ENCODE measurements at regions not wholly inside any gene's neighbourhood (a gene's known extent, or its start where the extent isn't known, plus 50 kb on each side); places are given as distances from the start of the nearest gene placed in this dataset.

DNA sequence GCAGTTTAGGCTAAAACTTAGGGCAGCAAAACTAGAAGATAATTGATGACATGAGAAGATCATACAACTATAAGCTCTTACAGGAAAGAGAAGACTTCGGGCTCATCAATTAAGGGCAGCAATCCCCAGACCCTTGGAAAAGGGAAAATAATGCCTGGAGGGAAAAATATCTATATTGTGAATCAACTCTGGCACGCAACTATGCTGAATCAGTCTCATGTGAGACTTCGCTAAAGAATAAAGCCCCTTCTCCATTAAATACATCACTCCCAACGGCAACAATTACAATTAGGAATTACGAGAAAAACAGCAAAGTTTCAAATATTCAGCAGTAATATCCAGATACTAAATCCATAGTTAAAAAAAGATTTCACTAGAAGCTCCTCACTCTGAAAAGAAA lies 2016.8 kb upstream of the IGFBP7 start:
- Histone ChIP-seq H3K36me3 (ENCODE audit: insufficient read depth, low read length) (no peaks in the 10 kb centered on the region), H3K27me3 (ENCODE audit: insufficient read depth, low read length) (no peaks in the 10 kb centered on the region), H4K20me1 (ENCODE audit: insufficient read depth, low read length) (no peaks in the 10 kb centered on the region), H2AFZ (ENCODE audit: low read depth, low read length) (no peak overlapping the region), H3K4me1 (ENCODE audit: insufficient read depth, low read length) (no peaks in the 10 kb centered on the region), H3K9ac (ENCODE audit: low read length) (no peak overlapping the region), H3K4me2 (ENCODE audit: low read length) (no peak overlapping the region), H3K27ac (ENCODE audit: low read depth, low read length) (no peak overlapping the region), H3K9me3 (ENCODE audit: insufficient read depth, low read depth, low read length) (no peaks in the 10 kb centered on the region), H3K79me2 (ENCODE audit: insufficient read depth, low read length) (no peaks in the 10 kb centered on the region), H3K4me3 (ENCODE audit: insufficient read depth, low read depth, low read length) (no peak overlapping the region)
- TF ChIP-seq EZH2 (IDR thresholded peaks at IDR 0.05; ENCODE audit: insufficient read depth, low read length), result no peak
- TF ChIP-seq, protein P1, sequence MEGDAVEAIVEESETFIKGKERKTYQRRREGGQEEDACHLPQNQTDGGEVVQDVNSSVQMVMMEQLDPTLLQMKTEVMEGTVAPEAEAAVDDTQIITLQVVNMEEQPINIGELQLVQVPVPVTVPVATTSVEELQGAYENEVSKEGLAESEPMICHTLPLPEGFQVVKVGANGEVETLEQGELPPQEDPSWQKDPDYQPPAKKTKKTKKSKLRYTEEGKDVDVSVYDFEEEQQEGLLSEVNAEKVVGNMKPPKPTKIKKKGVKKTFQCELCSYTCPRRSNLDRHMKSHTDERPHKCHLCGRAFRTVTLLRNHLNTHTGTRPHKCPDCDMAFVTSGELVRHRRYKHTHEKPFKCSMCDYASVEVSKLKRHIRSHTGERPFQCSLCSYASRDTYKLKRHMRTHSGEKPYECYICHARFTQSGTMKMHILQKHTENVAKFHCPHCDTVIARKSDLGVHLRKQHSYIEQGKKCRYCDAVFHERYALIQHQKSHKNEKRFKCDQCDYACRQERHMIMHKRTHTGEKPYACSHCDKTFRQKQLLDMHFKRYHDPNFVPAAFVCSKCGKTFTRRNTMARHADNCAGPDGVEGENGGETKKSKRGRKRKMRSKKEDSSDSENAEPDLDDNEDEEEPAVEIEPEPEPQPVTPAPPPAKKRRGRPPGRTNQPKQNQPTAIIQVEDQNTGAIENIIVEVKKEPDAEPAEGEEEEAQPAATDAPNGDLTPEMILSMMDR (IDR thresholded peaks at IDR 0.05; ENCODE audit: insufficient read depth, low read depth, low read length), result no peak
- Mint-ChIP-seq H3K4me1 (ENCODE audit: low read depth, unreplicated experiment) (peaks cover 1% of the 10 kb centered on the region), H3K9me3 (ENCODE audit: unreplicated experiment) (no peaks in the 10 kb centered on the region), H3K27me3 (ENCODE audit: low read depth, unreplicated experiment) (no peaks in the 10 kb centered on the region), H3K36me3 (ENCODE audit: low read depth, unreplicated experiment) (no peaks in the 10 kb centered on the region), H3K4me3 (ENCODE audit: unreplicated experiment) (no peak overlapping the region), H3K27ac (ENCODE audit: unreplicated experiment) (no peak overlapping the region)
- no peak for DNase-seq (ENCODE audit: low read depth)
- FAIRE-seq, result no peak

DNA sequence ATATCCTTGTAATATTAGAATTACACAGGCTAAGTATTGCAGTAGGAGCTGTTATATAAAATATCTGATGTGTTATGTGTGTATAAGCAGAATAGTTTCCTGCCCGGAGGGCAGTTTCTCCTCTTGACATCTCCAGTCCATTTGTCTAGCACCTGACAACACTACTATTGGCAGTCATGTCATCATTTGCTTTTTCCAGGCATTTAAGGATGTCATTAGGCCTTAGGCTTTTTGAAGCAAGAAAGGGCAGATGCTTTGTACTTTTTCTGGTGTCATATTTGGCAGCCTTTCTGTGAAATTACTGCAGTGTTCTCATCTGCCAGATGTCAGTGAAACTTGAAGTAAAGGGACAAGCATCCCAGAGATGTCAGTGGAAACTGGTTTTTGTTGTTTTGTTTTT lies 2017.6 kb upstream of the IGFBP7 start:
- Histone ChIP-seq H2AFZ (ENCODE audit: low read depth, low read length) (no peak overlapping the region), H3K36me3 (ENCODE audit: insufficient read depth, low read length) (no peaks in the 10 kb centered on the region), H3K4me1 (ENCODE audit: insufficient read depth, low read length) (no peaks in the 10 kb centered on the region), H3K27ac (ENCODE audit: low read depth, low read length) (no peak overlapping the region), H4K20me1 (ENCODE audit: insufficient read depth, low read length) (no peaks in the 10 kb centered on the region), H3K27me3 (ENCODE audit: insufficient read depth, low read length) (no peaks in the 10 kb centered on the region), H3K9me3 (ENCODE audit: insufficient read depth, low read depth, low read length) (no peaks in the 10 kb centered on the region), H3K4me3 (ENCODE audit: insufficient read depth, low read depth, low read length) (no peak overlapping the region), H3K4me2 (ENCODE audit: low read length) (no peak overlapping the region), H3K79me2 (ENCODE audit: insufficient read depth, low read length) (no peaks in the 10 kb centered on the region), H3K9ac (ENCODE audit: low read length) (no peak overlapping the region)
- Mint-ChIP-seq H3K9me3 (ENCODE audit: unreplicated experiment) (no peaks in the 10 kb centered on the region), H3K4me1 (ENCODE audit: low read depth, unreplicated experiment) (peaks cover 1% of the 10 kb centered on the region), H3K27me3 (ENCODE audit: low read depth, unreplicated experiment) (no peaks in the 10 kb centered on the region), H3K27ac (ENCODE audit: unreplicated experiment) (no peak overlapping the region), H3K4me3 (ENCODE audit: unreplicated experiment) (no peak overlapping the region), H3K36me3 (ENCODE audit: low read depth, unreplicated experiment) (no peaks in the 10 kb centered on the region)
- TF ChIP-seq, protein P1 (IDR thresholded peaks at IDR 0.05; ENCODE audit: insufficient read depth, low read depth, low read length), result no peak
- no peak for TF ChIP-seq EZH2 (IDR thresholded peaks at IDR 0.05; ENCODE audit: insufficient read depth, low read length)
- no peak for FAIRE-seq
- DNase-seq (ENCODE audit: low read depth), result no peak

DNA sequence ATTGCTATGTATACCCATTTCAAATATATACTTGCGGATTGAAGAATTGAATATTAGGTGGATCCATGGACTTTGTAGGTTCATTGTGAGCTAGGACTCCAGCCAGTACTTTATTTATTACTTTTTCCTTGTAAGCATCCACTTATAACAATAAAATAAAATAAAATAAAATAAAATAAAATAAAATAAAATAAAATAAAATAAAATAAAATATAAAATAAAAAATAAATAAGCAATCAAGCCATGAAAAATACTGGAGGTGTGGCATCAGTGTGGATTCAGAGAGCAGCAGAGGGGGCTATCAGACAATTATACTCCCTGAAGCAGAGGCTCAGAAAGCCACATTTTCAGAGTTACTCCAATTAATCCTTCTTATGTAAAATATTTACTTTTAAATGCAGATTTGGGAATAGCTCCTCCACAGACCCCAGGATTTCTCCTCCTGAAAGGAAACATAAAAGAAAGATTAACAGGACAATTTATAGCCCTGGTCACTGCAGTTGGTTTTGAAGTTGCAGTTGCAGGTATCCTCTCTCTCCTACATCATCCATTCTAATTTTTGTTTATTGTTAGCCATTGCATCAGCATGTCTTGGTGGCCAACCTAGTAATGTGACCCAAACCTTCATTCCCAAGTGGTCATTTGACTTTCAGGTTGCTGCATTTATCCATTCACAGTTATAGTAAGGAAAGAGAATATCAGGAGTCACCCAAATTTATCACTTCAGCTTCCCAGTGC lies 2025.2 kb upstream of the IGFBP7 start:
- H3K4me3 ChIP-seq (ENCODE audit: insufficient read depth, low read depth, low read length), result no peak overlapping the region
- no peaks in the 10 kb centered on the region for H3K4me1 Mint-ChIP-seq (ENCODE audit: low read depth, unreplicated experiment)
- no peak overlapping the region for H3K27ac ChIP-seq (ENCODE audit: low read depth, low read length)
- H3K9me3 Mint-ChIP-seq (ENCODE audit: unreplicated experiment), result no peaks in the 10 kb centered on the region
- no peaks in the 10 kb centered on the region for H3K27me3 ChIP-seq (ENCODE audit: insufficient read depth, low read length)
- no peak overlapping the region for H3K9ac ChIP-seq (ENCODE audit: low read length)
- H3K79me2 ChIP-seq (ENCODE audit: insufficient read depth, low read length), result no peaks in the 10 kb centered on the region
- no peak overlapping the region for H3K27ac Mint-ChIP-seq (ENCODE audit: unreplicated experiment)
- H3K4me2 ChIP-seq (ENCODE audit: low read length), result no peak overlapping the region
- H4K20me1 ChIP-seq (ENCODE audit: insufficient read depth, low read length), result no peaks in the 10 kb centered on the region
- no peak overlapping the region for H3K4me3 Mint-ChIP-seq (ENCODE audit: unreplicated experiment)
- H2AFZ ChIP-seq (ENCODE audit: low read depth, low read length), result no peak overlapping the region
- TF ChIP-seq, protein P1 (IDR thresholded peaks at IDR 0.05; ENCODE audit: insufficient read depth, low read depth, low read length), result no peak
- no peak for TF ChIP-seq EZH2 (IDR thresholded peaks at IDR 0.05; ENCODE audit: insufficient read depth, low read length)
- no peaks in the 10 kb centered on the region for H3K36me3 ChIP-seq (ENCODE audit: insufficient read depth, low read length)
- H3K9me3 ChIP-seq (ENCODE audit: insufficient read depth, low read depth, low read length), result no peaks in the 10 kb centered on the region
- DNase-seq (ENCODE audit: low read depth) (no peak), FAIRE-seq (no peak)
- no peaks in the 10 kb centered on the region for H3K36me3 Mint-ChIP-seq (ENCODE audit: low read depth, unreplicated experiment)
- no peaks in the 10 kb centered on the region for H3K27me3 Mint-ChIP-seq (ENCODE audit: low read depth, unreplicated experiment)
- no peaks in the 10 kb centered on the region for H3K4me1 ChIP-seq (ENCODE audit: insufficient read depth, low read length)

Measured in astrocyte (in vitro differentiated cells and primary cell).